GM12873 (cell line): ENCODE measurements at regions not wholly inside any gene's neighbourhood (a gene's known extent, or its start where the extent isn't known, plus 50 kb on each side); places are given as distances from the start of the nearest gene placed in this dataset.

Source experiments
- TF ChIP-seq, protein P1 (sequence below): IDR thresholded peaks from 2 replicates; pipeline ENCODE4 v1.5.1; 2012; ENCODE audit warnings: low read depth, mild to moderate bottlenecking, moderate library complexity, low read length, control low read depth; ENCODE audit not compliant: insufficient read depth; ENCODE audit errors: missing control alignments

GRCh38 chr16:35823342-35823741 is 2363.9 kb downstream of the TP53TG3F start:
- TF ChIP-seq, protein P1, sequence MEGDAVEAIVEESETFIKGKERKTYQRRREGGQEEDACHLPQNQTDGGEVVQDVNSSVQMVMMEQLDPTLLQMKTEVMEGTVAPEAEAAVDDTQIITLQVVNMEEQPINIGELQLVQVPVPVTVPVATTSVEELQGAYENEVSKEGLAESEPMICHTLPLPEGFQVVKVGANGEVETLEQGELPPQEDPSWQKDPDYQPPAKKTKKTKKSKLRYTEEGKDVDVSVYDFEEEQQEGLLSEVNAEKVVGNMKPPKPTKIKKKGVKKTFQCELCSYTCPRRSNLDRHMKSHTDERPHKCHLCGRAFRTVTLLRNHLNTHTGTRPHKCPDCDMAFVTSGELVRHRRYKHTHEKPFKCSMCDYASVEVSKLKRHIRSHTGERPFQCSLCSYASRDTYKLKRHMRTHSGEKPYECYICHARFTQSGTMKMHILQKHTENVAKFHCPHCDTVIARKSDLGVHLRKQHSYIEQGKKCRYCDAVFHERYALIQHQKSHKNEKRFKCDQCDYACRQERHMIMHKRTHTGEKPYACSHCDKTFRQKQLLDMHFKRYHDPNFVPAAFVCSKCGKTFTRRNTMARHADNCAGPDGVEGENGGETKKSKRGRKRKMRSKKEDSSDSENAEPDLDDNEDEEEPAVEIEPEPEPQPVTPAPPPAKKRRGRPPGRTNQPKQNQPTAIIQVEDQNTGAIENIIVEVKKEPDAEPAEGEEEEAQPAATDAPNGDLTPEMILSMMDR, result no peak

DNA sequence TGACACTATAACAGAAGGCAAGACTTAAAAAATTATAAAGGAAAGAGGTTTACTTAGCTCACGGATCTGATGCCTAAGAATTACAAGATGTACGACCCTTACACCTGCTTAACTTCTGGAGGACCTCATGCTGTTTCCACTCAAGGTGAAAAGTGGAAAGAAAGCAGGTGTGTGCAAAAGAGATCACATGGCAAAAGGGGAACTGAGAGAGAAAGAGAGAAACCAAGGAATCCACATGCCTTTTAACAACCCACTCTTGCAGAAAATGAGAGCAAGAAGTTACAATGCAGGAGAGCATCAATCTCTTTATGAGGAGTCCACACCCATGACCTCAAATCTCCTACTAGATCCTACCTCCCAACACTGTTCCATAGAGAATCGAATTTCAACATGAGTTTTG is 2382.2 kb downstream of the TP53TG3F start:
- TF ChIP-seq, protein P1, result no peak

DNA sequence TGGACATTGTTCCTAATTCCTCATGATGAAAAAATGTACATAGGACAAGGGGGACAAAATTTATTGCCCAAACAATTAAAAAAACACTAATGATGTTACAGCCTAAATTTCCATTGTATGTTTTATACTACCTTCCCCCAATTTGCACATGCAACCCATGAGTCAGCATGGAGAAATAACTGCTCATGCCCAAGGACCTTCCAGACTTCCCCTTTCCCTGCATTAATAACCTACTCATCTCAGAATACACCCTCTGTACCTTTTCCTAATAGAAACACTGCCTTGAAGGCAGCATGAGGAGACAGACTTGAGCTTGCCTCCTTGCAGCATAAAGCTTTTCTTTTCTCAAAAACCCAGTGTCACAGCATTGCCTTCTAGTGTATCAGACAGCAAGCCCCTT is 2402.8 kb downstream of the TP53TG3F start:
- TF ChIP-seq, protein P1, result no peak

DNA sequence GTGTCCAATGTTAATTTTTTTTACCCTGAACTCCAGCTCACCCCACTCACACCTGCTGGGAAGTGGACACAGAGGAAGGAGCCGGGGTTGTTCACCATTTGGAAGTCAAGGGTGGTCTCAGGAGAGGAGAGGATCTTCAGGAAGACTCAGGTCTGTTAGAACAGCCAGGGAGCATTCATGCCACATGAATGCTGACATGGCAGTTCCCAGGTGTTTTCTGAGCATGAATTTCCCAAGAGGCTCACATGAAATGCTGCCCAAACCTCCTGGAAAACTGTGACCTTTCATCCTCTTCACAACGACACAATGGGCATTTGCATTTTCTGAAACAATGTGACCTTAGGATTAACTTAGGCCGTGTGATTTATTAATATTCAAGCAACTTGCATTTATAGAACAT is 2409.2 kb downstream of the TP53TG3F start:
- TF ChIP-seq, protein P1, result no peak

DNA sequence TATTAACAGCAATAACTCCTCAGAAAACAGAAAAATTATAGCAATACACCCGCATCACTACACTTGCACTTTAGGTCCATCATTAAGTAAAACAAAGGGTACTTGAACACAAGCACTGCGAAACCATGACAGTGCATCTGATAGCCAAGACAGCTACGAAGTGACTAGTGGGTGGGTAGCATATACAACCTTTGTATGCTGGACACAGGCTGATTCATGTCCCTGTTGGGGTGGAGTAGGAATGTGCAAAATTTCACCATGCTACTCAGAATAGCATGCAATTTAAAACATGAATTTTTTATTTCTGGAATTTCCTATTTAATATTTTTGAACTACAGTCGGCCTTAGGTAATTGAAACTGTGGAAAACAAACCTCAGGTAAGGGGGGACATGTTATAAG is 2414.1 kb downstream of the TP53TG3F start:
- TF ChIP-seq, protein P1, result no peak

- TF ChIP-seq, protein P1, result no peak
These were observed 2422.2 kb downstream of the TP53TG3F start for GRCh38 chr16:35881654-35882053.

GRCh38 chr16:35906440-35906839 is 2447.0 kb downstream of the TP53TG3F start:
- TF ChIP-seq, protein P1, result no peak
